ENCODE measurements at regions not wholly inside any gene's neighbourhood (a gene's known extent, or its start where the extent isn't known, plus 50 kb on each side); places are given as distances from the start of the nearest gene placed in this dataset.
"Not testable (repeated sequence)": the region's sequence is repeated elsewhere in the genome, so short reads cannot be mapped to it uniquely, and the experiment has no call there.

DNA sequence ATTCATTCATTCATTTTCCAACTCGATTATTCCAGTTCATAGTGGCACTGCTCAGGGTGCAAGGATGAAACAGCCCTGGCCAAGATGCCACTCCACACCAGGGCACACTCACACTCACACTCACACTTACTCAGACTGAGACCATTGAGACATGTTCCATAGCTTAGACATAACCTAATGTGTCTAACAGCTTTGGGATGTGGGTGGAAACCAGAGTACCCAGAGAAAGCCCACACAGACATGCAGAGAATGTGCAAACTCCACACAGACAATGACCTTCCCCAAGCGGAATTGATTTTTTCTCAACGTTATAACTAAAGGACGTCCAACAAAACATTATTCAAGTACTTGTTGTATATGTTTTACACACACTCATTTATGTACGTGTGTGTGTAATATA, 1363.5 kb downstream of the EFNA5 start:
- in situ Hi-C loops (cut with HindIII; ENCODE audit: low sequenced_read_pairs): no loop called here

DNA sequence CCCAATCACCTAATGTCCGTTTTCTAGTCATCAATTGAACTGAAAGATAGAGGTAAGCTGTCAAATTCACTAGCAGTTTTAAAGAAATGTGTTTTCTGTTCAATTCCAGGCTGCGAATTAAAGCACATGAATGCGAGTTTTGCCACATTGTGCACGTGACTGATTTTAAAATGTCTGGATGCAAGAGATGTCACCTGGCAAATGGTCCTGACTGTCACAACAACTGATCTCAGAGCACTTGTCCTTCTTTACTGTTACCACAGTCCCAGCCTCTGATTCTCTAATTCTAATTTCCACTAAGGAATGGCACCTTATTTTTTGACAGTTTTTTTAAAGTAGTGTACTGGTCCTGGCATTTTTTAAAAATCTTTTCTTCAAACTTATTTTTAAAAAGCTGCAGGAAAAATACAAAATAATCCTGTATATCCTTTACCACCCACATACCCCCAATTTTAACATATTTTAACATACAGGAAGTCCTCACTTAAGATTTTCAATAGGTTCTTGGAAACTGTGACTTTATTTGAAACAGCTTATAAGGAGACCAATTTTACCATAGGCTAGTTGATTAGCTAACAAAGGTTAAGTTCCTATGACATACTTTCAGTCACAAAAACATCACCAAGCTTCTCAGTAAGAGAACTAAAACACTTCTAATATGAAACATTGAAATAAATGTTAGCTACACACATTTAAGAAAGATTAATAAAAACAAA, 1364.3 kb downstream of the EFNA5 start:
- in situ Hi-C loops (cut with HindIII; ENCODE audit: low sequenced_read_pairs): no loop called here

DNA sequence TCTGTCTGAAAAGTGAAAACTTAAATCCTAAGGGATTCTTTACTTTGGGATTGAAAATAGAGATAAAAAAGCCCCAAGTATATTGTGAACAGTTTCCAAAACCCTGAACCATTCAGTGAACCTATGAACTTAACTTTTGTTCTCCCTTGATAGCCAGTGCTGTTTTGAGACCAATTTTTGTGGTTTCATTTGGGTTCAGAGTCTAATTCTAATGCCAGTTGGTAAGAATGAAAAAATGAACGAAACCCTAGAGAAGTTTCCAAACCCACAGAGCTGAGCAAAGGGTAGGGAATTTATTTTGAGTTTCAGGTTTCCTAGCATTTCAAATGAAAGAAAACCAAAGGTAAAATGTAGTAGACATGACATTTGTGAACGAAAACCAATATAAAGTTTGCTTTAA, 1366.8 kb downstream of the EFNA5 start:
- in situ Hi-C loops (cut with HindIII; ENCODE audit: low sequenced_read_pairs): no loop called here

DNA sequence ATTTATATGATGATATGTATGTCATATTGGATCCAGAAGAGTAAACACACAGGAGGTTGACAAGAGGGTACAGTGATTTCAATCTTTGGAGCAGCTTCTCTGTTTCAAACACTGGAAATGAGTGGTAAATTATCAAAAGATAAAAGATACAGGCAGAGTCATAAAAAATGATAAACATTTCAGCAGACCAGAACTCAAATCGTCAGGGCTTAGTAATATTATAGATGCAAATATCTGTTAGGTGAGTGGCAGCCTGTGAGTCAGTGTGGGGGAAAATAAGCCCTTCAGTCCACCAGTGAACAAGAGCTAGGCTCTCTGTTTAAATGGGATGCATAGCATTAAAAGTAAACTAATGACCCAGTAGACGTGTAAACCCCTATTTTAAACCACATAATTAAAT, 1378.1 kb downstream of the EFNA5 start:
- in situ Hi-C loops (cut with HindIII; ENCODE audit: low sequenced_read_pairs): no loop called here

DNA sequence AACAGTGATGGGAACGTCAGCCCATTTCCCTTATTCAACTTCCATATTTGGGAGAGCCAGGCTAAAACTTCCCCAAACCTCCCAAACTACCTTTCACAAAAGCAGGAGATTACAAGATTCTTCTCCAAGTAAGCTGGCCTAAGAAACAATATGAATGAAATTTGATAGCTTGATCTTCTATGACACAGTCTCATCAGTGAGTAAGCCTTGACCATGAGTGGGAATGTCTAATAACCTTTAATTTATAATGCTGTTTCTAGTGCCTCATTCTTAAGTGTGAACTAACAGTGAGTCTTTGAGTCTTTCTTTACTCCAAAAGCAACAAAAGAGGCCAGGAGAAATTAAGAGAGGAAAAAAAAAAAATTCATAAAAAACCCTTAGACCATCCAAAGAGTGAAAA, 1379.9 kb downstream of the EFNA5 start:
- in situ Hi-C loops (cut with HindIII; ENCODE audit: low sequenced_read_pairs): no loop called here

DNA sequence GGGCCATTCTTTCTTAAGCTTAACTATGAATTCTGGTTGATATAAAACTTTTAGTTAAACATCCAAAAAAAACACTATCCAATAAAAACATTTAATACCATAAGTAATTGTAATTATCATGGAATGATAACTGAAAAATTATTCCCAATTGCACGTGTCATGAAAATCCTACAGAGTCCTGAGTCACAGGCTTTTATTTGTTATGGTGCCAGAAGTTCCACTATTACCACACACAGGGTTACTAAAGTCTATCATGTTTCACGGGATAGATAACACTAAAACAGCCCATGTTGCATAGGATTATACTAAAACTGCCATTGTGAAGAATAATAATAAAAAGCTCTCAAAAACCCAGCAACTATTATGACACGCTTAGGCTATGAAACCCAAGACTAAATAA, 1381.8 kb downstream of the EFNA5 start:
- in situ Hi-C loops (cut with HindIII; ENCODE audit: low sequenced_read_pairs): no loop called here

DNA sequence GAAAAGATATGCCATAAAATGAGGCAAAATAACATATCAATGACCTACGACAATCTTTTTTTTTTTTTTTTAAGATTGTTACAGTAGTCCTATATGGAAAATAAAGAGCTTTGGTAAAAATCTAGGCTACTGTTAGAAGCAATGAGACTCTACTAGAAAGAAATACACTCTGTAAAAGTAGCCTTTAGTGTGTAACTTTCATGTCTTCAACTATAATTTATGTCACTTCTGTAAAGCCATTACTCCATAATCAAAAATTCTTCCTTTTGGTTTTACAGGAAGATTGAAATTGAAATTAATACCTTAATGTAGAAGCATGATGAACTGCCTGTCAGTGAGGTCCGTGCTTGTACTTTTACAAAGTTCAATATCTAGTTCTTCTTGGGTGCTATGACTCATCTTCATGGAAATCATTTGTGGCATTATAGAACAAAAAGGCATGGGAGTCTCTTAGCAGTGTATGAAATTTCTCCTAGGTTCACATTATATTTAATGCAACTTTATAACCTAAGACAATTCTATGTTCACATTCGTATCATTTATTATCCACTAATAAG, 1393.1 kb downstream of the EFNA5 start:
- in situ Hi-C loops (cut with HindIII; ENCODE audit: low sequenced_read_pairs): no loop called here

DNA sequence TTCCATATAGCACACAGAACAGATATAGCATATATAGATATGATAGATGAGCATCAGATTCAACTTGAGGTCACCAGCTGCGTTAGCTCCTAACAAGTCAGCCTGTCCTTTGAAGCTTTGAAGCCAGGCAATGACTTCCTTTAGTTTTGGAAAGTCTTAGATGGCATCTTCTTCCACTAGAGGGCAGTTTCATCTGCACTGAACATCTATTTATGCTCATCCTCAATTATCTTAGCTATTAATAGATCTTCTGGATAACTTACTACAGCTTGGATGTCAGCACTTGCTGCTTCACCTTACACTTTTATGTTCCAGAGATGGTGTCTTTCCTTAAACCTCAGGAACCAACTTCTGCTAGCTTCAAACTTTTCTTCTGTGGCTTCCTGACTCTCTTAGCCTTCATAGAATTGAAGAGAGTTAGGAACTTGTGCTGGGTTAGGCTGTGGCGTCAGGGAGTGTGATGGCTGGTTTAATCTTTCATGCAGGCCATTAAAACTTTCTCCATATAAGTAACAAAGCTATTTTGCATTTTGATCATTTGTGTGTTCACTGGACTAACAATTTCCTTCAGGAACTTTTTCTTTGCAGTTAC, 1401.4 kb downstream of the EFNA5 start:
- in situ Hi-C loops (cut with HindIII; ENCODE audit: low sequenced_read_pairs): no loop called here

DNA sequence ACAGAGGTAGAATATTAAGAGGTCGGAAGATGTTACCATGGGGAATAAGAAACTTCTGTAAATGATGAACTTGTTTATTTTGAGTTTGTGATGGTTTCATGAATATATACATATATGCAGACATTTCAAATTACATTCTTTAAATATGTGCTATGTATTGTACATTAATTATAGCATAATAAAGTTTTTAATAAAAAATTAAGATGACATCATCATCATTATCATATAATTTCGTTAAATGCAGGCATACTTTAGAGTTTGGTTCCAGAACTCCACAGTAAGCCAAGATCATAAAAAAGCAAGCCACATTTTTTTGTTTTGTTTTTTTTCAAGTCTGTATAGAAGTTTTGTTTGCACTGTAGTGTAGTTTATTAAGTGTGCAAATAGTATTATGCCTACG, 1403.5 kb downstream of the EFNA5 start:
- in situ Hi-C loops (cut with HindIII; ENCODE audit: low sequenced_read_pairs): no loop called here

DNA sequence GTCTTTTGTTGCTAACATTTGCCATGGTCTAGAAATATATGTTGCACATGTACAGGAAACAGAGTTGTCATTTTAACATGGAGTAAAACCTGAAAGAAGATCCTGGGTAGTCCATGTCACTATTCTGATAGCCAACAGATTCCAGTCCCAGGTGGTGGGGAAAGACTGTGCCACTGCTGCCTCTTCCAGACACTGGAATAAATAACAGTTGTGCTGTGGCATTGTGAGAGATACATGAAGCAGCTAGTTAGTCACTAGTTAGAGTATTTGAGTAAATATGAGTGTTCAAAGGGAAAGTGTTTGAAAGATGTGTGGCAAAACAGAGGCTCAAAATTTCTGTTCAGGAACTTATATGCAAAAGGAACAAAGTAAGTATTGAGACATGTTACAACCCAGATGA, 1408.3 kb downstream of the EFNA5 start:
- in situ Hi-C loops (cut with HindIII; ENCODE audit: low sequenced_read_pairs): no loop called here

DNA sequence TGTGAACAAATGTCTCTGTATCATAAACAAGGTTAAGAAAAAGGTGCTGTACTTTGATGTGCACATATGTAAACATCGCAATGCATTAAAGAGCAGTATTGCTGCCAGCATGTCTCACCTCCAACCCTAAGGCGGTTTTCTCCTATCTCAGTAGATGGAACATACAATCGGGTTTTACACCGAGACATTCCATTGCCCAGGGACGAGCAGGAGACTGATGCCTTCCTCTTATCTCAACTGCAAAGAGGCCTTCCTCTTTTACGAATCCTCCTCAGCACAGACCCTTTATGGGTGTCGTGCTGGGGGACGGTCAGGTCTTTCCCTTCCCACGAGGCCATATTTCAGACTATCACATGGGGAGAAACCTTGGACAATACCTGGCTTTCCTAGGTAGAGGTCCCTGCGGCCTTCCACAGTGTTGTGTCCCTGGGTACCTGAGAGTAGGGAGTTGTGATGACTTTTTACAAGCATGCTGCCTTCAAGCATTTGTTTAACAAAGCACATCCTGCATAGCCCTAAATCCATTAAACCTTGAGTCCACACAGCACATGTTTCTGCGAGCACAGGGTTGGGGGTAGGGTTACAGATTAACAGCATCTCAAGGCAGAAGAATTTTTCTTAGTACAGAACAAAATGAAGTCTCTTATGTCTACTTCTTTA, 1411.2 kb downstream of the EFNA5 start:
- in situ Hi-C loops (cut with HindIII; ENCODE audit: low sequenced_read_pairs): not testable (repeated sequence)

DNA sequence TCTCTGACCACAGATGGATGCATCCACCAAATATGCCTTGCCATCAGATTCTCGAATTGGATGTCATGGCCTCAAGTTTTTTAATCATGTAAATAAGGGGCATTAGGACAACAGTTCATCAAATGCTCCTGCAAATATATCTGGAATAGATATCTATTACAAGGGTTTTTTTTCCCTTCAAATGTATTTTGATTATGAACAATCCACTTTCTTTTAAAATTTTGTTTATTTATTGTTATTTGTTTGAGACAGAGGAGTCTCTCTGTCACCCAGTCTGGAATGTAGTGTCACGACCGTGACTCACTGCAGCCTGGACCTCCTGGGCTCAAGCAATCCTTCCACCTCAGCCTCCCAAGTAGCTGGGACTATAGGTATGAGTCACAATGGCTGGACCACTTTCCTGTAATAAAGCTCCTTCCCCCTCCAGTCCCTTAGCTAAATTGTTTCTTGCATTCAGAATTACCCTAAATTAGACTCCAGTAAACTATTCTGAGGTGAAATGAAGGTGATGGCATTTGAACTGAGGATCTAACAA, 1412.1 kb downstream of the EFNA5 start:
- in situ Hi-C loops (cut with HindIII; ENCODE audit: low sequenced_read_pairs): no loop called here

DNA sequence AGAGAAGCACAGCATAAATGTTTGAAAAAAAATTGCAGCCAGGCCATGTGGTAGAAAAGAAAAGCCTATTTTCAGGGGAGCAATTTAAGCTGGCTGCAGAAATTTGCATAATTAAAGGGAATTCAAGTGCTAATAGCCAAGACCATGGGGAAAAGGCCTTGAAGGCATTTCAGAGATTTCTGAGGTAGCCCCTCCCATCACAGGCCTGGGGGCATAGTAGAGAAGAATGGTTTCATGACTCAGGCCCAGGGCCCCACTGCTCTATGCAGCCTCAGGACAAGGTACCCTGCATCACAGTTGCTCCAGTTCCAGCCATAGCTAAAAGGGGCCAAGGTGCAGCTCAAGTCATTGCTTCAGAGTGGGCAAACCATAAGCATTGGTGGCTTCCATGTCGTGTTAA, 1416.0 kb downstream of the EFNA5 start:
- in situ Hi-C loops (cut with HindIII; ENCODE audit: low sequenced_read_pairs): no loop called here

DNA sequence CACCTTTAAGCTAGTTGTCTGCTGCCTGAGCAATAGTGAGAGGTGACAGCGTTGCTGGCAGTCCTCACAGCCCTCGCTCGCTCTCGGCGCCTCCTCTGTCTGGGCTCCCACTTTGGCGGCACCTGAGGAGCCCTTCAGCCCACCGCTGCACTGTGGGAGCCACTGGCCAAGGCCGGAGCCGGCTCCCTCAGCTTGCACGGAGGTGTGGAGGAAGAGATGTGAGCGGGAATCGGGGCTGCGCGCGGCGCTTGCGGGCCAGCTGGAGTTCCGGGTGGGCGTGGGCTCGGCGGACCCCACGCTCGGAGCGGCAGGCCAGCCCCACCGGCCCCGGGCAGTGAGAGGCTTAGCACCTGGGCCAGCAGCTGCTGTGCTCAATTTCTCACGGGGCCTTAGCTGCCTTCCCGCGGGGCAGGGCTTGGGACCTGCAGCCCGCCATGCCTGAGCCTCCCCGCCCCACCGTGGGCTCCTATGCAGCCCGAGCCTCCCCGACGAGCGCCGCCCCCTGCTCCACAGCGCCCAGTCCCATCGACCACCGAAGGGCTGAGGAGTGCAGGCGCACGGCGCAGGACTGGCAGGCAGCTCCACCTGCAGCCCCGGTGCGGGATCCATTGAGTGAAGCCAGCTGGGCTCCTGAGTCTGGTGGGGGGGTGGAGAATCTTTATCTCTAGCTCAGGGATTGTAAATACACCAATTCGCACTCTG, 1424.5 kb downstream of the EFNA5 start:
- in situ Hi-C loops (cut with HindIII; ENCODE audit: low sequenced_read_pairs): not testable (repeated sequence)

DNA sequence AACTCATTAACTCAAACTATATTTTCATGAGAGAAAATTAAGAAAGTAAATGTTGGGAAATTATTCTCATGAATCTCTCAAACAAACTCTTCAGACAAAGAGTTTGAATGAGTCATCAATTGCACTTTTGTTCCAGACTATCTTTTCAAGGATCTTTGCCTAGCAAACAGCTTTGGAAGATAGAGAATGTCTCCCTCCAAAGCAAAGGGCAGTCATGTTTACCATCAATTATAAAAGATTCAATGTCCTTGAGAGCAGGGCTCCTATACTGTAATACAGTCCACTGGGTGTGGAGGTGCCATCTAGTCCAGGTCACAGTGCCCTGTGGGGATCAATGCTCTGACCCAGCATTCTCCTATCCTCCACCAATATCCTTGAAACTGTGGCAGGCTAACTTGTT, 1429.3 kb downstream of the EFNA5 start:
- in situ Hi-C loops (cut with HindIII; ENCODE audit: low sequenced_read_pairs): no loop called here

DNA sequence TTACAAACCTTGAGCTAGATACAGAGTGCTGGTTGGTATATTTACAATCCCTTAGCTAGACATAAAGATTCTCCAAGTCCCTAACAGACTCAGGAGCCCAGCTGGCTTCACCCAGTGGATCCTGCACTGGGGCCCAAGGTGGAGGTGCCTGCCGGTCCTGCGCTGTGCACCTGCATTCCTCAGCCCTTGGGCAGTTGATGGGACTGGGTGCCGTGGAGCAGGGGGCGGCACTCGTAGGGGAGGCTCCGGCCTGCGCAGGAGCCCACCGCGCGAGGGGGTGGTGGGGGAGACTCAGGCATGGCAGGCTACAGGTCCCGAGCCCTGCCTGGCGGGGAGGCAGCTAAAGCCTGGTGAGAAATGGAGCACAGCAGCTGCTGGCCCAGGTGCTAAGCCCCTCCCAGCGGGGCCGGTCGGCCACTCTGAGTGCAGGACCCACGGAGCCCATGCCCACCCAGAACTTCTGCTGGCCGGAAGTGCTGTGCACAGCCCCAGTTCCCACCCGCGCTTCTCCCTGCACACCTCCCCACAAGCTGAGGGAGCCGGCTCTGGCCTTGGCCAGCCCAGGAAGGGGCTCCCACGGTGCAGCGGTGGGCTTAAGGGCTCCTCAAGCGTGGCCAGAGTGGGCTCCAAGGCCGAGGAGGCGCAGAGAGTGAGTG, 1464.7 kb downstream of the EFNA5 start:
- in situ Hi-C loops (cut with HindIII; ENCODE audit: low sequenced_read_pairs): no loop called here

DNA sequence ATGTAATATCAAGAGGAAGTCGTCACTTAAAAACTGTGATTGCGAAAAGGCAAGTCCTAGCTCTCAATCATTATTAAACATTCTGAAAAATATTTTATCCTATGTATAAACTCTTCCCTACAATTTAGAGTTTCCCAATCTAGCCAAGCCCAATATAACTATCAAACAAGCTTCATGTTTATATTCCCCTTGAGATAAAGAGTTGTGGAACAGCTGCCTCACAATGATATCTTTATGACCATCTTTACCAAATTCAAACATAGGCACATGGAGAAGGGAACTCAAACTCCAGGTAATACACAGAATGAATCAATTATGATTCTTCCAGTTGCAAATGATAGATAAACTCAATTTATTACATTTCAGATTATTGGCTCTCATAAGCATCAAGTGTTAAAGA, 1468.7 kb downstream of the EFNA5 start:
- in situ Hi-C loops (cut with HindIII; ENCODE audit: low sequenced_read_pairs): no loop called here

DNA sequence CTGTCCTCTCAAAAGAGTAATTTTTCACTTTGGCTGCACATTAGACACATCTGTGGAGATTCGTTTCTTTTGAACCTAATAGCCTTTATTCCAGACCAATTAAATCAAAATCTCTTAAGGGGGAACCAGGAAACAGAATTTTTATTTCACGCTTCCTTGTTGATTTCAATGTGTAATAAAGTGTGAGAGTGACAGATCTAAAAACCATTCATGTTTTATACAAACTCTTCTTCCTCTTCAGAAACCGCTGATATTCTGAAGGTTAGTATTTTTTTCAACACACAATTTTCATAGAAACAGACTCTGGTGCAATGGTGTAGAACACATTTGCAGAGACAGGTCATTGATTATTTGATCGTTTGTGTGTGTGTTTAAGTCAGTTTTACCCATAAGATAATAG, 1469.8 kb downstream of the EFNA5 start:
- in situ Hi-C loops (cut with HindIII; ENCODE audit: low sequenced_read_pairs): no loop called here

DNA sequence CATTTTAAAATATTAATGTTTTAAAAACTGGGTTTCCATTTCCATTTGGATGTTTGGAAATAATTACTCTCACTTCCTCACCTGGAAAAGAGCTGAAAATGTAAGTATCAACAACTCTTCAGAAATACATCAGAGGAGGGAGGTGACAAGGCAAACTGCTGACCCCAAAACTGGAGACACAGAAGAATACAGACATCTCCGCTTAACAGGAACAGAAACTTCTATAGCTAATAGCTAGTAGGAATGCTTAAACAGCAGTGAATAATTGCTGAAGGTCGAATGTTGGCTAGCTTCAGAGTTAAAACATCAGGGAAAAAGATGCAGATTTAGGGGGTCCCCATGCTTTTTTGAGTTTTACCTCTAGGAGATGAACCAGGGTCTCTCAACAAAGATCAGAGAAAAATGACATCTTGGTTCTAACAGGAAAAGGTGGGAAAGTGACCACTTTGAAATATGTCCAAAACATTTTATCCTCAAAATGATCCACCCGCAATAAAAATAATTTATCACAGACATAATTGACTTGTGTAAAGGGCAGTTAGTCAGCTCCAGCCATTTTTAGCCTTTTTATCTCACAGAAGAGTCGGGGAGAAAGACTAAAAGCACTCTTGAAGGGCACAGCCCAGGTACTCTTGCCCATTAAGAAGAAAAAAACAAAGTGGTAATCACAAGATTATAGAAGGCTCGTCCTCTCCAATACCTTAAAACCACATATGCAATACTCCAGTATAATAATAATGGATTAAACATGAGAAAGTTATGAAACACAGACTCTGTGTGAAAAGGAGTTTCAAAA, 1474.9 kb downstream of the EFNA5 start:
- in situ Hi-C loops (cut with HindIII; ENCODE audit: low sequenced_read_pairs): no loop called here

Measured in endothelial cell of hepatic sinusoid (primary cell).